ENCODE measurements at regions not wholly inside any gene's neighbourhood (a gene's known extent, or its start where the extent isn't known, plus 50 kb on each side); places are given as distances from the start of the nearest gene placed in this dataset.

DNA sequence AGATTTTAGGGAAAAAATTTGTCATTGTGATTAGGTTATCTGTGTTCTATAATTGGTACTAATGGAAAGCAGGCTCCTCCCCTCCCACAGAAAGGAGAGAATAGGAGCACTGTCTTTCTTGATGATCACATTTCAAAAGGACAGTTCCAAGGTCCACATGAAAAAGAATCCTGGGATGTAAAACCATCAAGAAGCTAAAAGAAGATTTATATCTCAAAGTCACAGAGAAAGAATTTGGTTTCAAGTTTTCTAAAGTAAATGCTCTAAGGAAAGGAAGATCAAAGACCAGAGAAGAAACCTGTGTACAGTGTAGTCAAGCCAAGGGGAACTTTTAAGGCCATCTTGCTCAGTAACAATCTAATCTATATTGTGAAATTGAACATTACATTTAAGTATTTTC is 652.7 kb upstream of the HS3ST5 start:
- H3K36me3 Mint-ChIP-seq (ENCODE audit: low read depth): peaks cover 5% of the 10 kb centered on the region
- no peaks in the 10 kb centered on the region for H3K27me3 Mint-ChIP-seq (ENCODE audit: low read depth, poor library complexity)
- DNase-seq: no peak
- peak overlapping the region; percentile 94 for H3K27ac Mint-ChIP-seq
- no peak overlapping the region for H3K4me3 Mint-ChIP-seq
- H3K9me3 Mint-ChIP-seq: peaks cover 12% of the 10 kb centered on the region
- H3K4me1 Mint-ChIP-seq: peaks cover 20% of the 10 kb centered on the region
- TF ChIP-seq, protein P1, sequence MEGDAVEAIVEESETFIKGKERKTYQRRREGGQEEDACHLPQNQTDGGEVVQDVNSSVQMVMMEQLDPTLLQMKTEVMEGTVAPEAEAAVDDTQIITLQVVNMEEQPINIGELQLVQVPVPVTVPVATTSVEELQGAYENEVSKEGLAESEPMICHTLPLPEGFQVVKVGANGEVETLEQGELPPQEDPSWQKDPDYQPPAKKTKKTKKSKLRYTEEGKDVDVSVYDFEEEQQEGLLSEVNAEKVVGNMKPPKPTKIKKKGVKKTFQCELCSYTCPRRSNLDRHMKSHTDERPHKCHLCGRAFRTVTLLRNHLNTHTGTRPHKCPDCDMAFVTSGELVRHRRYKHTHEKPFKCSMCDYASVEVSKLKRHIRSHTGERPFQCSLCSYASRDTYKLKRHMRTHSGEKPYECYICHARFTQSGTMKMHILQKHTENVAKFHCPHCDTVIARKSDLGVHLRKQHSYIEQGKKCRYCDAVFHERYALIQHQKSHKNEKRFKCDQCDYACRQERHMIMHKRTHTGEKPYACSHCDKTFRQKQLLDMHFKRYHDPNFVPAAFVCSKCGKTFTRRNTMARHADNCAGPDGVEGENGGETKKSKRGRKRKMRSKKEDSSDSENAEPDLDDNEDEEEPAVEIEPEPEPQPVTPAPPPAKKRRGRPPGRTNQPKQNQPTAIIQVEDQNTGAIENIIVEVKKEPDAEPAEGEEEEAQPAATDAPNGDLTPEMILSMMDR (IDR thresholded peaks at IDR 0.05): no peak

DNA sequence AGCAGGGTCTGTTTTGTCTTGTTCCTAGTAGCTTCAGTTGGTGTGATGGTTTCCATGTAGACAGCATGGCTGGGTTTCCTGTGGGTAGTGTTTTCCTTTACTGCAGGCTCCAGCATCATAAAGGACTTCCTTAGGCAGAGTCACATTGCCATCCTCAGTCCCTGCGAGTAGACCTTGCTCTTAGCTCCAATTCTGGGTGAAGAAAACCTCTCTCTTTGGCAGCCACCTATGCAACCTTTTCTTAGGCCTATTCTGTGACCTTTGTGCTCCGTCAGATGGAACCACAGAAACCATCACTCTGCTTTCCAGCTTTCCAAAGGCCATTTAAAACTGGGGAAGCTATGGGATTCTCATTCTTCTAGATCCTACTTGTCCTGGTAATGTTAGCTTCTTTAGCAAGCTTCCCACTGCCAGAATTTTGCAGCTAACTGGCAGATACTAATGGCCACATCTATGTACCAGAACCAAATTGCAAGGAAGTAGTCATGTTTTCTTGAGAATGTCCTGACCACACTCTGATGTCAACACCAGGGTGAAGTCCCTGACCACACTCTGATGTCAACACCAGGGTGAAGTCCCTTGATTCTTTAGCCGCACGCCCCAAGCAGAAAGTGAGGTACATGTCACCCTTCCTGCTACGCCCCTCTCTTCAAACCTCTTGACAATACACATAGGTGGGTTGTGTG is 646.6 kb upstream of the HS3ST5 start:
- Mint-ChIP-seq H3K4me3 (no peak overlapping the region), H3K36me3 (ENCODE audit: low read depth) (no peaks in the 10 kb centered on the region), H3K9me3 (no peaks in the 10 kb centered on the region), H3K27ac (no peak overlapping the region), H3K27me3 (ENCODE audit: low read depth, poor library complexity) (no peaks in the 10 kb centered on the region), H3K4me1 (peaks cover under 1% of the 10 kb centered on the region)
- no peak for DNase-seq
- TF ChIP-seq, protein P1 (IDR thresholded peaks at IDR 0.05): no peak

DNA sequence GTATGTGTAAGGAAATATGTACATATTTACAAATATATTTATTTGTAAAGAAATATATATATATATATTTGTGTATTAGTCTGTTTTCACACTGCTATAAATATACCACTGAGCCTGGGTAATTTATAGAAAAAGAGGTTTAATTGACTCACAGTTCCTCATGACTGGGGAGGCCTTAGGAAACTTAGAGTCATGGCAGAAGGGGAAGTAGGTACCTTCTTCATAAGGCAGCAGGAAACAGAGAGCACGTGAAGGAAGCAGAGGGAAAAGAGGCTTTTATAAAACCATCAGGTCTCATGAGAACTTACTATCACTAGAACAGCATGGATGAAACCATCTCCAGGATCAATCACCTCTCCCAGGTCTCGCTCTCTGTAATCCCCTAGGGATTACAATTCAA is 644.5 kb upstream of the HS3ST5 start:
- H3K27ac Mint-ChIP-seq: no peak overlapping the region

DNA sequence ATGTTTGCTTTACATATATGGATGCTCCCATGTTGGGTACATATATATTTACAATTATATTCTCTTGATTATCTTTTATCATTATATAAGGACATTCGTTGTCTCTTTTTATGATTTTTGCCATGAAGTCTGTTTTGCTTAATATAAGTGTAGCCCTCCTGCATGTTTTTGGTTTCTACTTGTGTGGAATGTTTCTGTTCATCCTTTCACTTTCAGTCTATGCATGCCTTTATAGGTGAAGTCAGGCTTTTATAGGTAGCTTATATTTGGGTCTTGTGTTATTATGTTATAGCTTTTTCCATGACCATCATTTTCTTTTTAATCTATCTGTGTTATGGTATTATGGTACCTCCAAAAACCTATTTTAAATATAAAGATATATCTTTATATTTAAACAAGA is 612.5 kb upstream of the HS3ST5 start:
- no peak overlapping the region for H3K27ac Mint-ChIP-seq
- H3K4me3 Mint-ChIP-seq: no peak overlapping the region
- H3K4me1 Mint-ChIP-seq: no peaks in the 10 kb centered on the region
- H3K9me3 Mint-ChIP-seq: no peaks in the 10 kb centered on the region
- no peak for DNase-seq
- no peaks in the 10 kb centered on the region for H3K27me3 Mint-ChIP-seq (ENCODE audit: low read depth, poor library complexity)
- TF ChIP-seq, protein P1 (IDR thresholded peaks at IDR 0.05): no peak
- H3K36me3 Mint-ChIP-seq (ENCODE audit: low read depth): no peaks in the 10 kb centered on the region

More for the DNA sequence above, 644.5 kb upstream of the HS3ST5 start:
- no peaks in the 10 kb centered on the region for H3K4me1 Mint-ChIP-seq
- no peak overlapping the region for H3K4me3 Mint-ChIP-seq
- H3K9me3 Mint-ChIP-seq: no peaks in the 10 kb centered on the region
- DNase-seq: no peak
- no peaks in the 10 kb centered on the region for H3K36me3 Mint-ChIP-seq (ENCODE audit: low read depth)
- no peaks in the 10 kb centered on the region for H3K27me3 Mint-ChIP-seq (ENCODE audit: low read depth, poor library complexity)
- TF ChIP-seq, protein P1 (IDR thresholded peaks at IDR 0.05): no peak

DNA sequence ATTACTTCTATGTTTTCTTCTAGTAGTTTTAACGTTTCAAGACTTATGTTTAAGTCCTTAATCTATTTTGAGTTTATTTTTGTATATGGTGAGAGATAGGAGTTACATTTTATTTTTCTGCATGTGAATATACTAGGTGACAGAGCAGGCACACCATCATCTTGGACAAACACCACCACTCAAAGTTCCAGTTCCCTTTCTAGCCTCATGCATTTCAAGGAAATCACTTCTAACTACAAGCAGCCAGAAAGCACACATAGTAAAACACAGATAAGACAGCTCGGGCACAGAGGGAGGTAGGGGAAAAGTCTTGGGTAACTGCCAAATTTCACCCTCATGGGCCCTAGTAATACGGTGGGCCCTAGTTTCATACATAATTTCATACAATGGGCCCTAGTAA is 609.4 kb upstream of the HS3ST5 start:
- no peak for DNase-seq
- TF ChIP-seq, protein P1 (IDR thresholded peaks at IDR 0.05): no peak
- Mint-ChIP-seq H3K36me3 (ENCODE audit: low read depth) (no peaks in the 10 kb centered on the region), H3K27ac (no peak overlapping the region), H3K4me1 (no peaks in the 10 kb centered on the region), H3K27me3 (ENCODE audit: low read depth, poor library complexity) (no peaks in the 10 kb centered on the region), H3K4me3 (no peak overlapping the region), H3K9me3 (peaks cover 1% of the 10 kb centered on the region)

DNA sequence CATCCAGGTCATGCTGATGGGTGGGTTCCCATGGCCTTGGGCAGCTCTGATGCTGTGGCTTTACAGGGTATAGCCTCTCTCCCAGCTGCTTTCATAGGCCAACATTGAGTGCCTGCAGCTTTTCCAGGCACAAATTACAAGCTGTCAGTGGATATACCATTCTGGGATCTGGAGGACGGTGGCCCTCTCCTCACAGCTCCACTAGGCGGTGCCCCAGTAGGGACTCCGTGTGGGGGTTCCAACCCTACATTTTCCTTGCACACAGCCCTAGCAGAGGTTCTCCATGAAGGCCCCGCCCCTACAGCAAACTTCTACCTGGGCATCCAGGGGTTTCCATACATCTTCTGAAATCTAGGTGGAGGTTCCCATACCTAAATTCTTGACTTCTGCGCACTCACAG is 602.6 kb upstream of the HS3ST5 start:
- H3K4me3 Mint-ChIP-seq: no peak overlapping the region
- no peaks in the 10 kb centered on the region for H3K36me3 Mint-ChIP-seq (ENCODE audit: low read depth)
- H3K27me3 Mint-ChIP-seq (ENCODE audit: low read depth, poor library complexity): no peaks in the 10 kb centered on the region
- TF ChIP-seq, protein P1 (IDR thresholded peaks at IDR 0.05): no peak
- no peak for DNase-seq
- H3K9me3 Mint-ChIP-seq: peaks cover 10% of the 10 kb centered on the region
- no peak overlapping the region for H3K27ac Mint-ChIP-seq
- no peaks in the 10 kb centered on the region for H3K4me1 Mint-ChIP-seq
